NCI-H774 (cell line): ENCODE measurements at regions not wholly inside any gene's neighbourhood (a gene's known extent, or its start where the extent isn't known, plus 50 kb on each side); places are given as distances from the start of the nearest gene placed in this dataset.
A peak's percentile ranks its signal among the peaks of the same experiment; 100 is the strongest.

ENCODE experiments used
- DNase-seq: peaks from one replicate; lab custom pipeline; 2025; lab: John Stamatoyannopoulos, UW

GRCh38 chr4:74878323-74878722 is 54.6 kb upstream of the PARM1 start:
- no peak for DNase-seq

- no peak for DNase-seq
These were observed 57.5 kb upstream of the PARM1 start for GRCh38 chr4:74875451-74875850.

GRCh38 chr4:74874753-74875367 is 58.1 kb upstream of the PARM1 start:
- DNase-seq, result peak; percentile 77

- DNase-seq, result no peak
These were observed 59.2 kb upstream of the PARM1 start for GRCh38 chr4:74873545-74874301.

- no peak for DNase-seq
These were observed 64.7 kb upstream of the BTC start for GRCh38 chr4:74858921-74859562.

GRCh38 chr4:74855879-74856278 is 61.6 kb upstream of the BTC start:
- DNase-seq, result no peak

- DNase-seq, result no peak
These were observed 54.5 kb upstream of the BTC start for GRCh38 chr4:74848774-74849173.

- no peak for DNase-seq
These were observed 51.5 kb upstream of the BTC start for GRCh38 chr4:74845834-74846233.
